HCT116 (cell line): ENCODE measurements at regions not wholly inside any gene's neighbourhood (a gene's known extent, or its start where the extent isn't known, plus 50 kb on each side); places are given as distances from the start of the nearest gene placed in this dataset. TPM values are rescaled to one million over a fixed set of nuclear protein-coding genes. Genes with fewer than 3 reads are reported as not detected.

ENCODE experiments used
- microRNA counts: library from miRNA; unstranded; fragments of <30 nt; microRNA quantifications from one replicate; lab custom pipeline; 2015
- microRNA-seq: library from miRNA; unstranded; fragments of <30 nt; microRNA quantifications from one replicate; pipeline ENCODE4, GENCODE V29; 2016; ENCODE audit warnings: borderline number of aligned reads

MicroRNAs in the stretch of these regions (microRNA counts, 767-probe panel; counts per million panel counts)
- microRNA hsa-miR-137 (lab: Ali Mortazavi, UCI) (not detected), microRNA hsa-miR-2682-5p (lab: Ali Mortazavi, UCI) (not detected)

Small RNA genes lying in the stretch of these regions (microRNA-seq; reads per million reads assigned to microRNA genes)
- gene MIR2682, result not detected
